ENCODE measurements at regions not wholly inside any gene's neighbourhood (a gene's known extent, or its start where the extent isn't known, plus 50 kb on each side); places are given as distances from the start of the nearest gene placed in this dataset.
A peak's percentile ranks its signal among the peaks of the same experiment; 100 is the strongest.

GRCh38 chr5:133779828-133780475 lies 167.6 kb upstream of the FSTL4 start:
- DNase-seq (ENCODE audit: low read depth in 4 of 4, low spot score in 3 of 4) = no peak

- DNase-seq (ENCODE audit: low read depth in 4 of 4, low spot score in 3 of 4) = no peak
Measured at GRCh38 chr5:133778636-133779035, 166.3 kb upstream of the FSTL4 start.

GRCh38 chr5:133777951-133778350 lies 165.6 kb upstream of the FSTL4 start:
- no peak for DNase-seq (ENCODE audit: low read depth in 4 of 4, low spot score in 3 of 4)

GRCh38 chr5:133775584-133776304 lies 163.4 kb upstream of the FSTL4 start:
- DNase-seq (ENCODE audit: low read depth in 4 of 4, low spot score in 3 of 4) = no peak

- no peak for DNase-seq (ENCODE audit: low read depth in 4 of 4, low spot score in 3 of 4)
Measured at GRCh38 chr5:133773247-133774202, 161.2 kb upstream of the FSTL4 start.

GRCh38 chr5:133769842-133770241 lies 157.5 kb upstream of the FSTL4 start:
- DNase-seq (ENCODE audit: low read depth in 4 of 4, low spot score in 3 of 4) = no peak

GRCh38 chr5:133763744-133764143 lies 151.4 kb upstream of the FSTL4 start:
- DNase-seq (ENCODE audit: low read depth in 4 of 4, low spot score in 3 of 4) = no peak

GRCh38 chr5:133761632-133762031 lies 149.3 kb upstream of the FSTL4 start:
- no peak for DNase-seq (ENCODE audit: low read depth in 4 of 4, low spot score in 3 of 4)

GRCh38 chr5:133760532-133760931 lies 148.2 kb upstream of the FSTL4 start:
- DNase-seq (ENCODE audit: low read depth in 4 of 4, low spot score in 3 of 4) = no peak

- no peak for DNase-seq (ENCODE audit: low read depth in 4 of 4, low spot score in 3 of 4)
Measured at GRCh38 chr5:133758641-133759040, 146.3 kb upstream of the FSTL4 start.

- no peak for DNase-seq (ENCODE audit: low read depth in 4 of 4, low spot score in 3 of 4)
Measured at GRCh38 chr5:133757396-133757945, 145.1 kb upstream of the FSTL4 start.

GRCh38 chr5:133756756-133757155 lies 144.4 kb upstream of the FSTL4 start:
- DNase-seq (ENCODE audit: low read depth in 4 of 4, low spot score in 3 of 4) = no peak

- no peak for DNase-seq (ENCODE audit: low read depth in 4 of 4, low spot score in 3 of 4)
Measured at GRCh38 chr5:133756036-133756435, 143.7 kb upstream of the FSTL4 start.

- peak in 2 of 4 donors; percentile 6 to 9 for DNase-seq (ENCODE audit: low read depth in 4 of 4, low spot score in 3 of 4)
Measured at GRCh38 chr5:133754575-133755169, 142.3 kb upstream of the FSTL4 start.

GRCh38 chr5:133753856-133754255 lies 141.5 kb upstream of the FSTL4 start:
- no peak for DNase-seq (ENCODE audit: low read depth in 4 of 4, low spot score in 3 of 4)

- DNase-seq (ENCODE audit: low read depth in 4 of 4, low spot score in 3 of 4) = no peak
Measured at GRCh38 chr5:133751846-133752245, 139.5 kb upstream of the FSTL4 start.

GRCh38 chr5:133751421-133751820 lies 139.1 kb upstream of the FSTL4 start:
- DNase-seq (ENCODE audit: low read depth in 4 of 4, low spot score in 3 of 4) = no peak

- DNase-seq (ENCODE audit: low read depth in 4 of 4, low spot score in 3 of 4) = no peak
Measured at GRCh38 chr5:133750856-133751255, 138.5 kb upstream of the FSTL4 start.

- DNase-seq (ENCODE audit: low read depth in 4 of 4, low spot score in 3 of 4) = no peak
Measured at GRCh38 chr5:133750356-133750755, 138.0 kb upstream of the FSTL4 start.

GRCh38 chr5:133749331-133749985 lies 137.1 kb upstream of the FSTL4 start:
- no peak for DNase-seq (ENCODE audit: low read depth in 4 of 4, low spot score in 3 of 4)
